Embryonic facial prominence (tissue), 1 donor: ENCODE measurements at regions not wholly inside any gene's neighbourhood (a gene's known extent, or its start where the extent isn't known, plus 50 kb on each side); places are given as distances from the start of the nearest gene placed in this dataset.

Source experiments
- DNase-seq: peaks from one replicate; pipeline ENCODE4 v3.0.0-alpha.2; 2016; ENCODE audit errors: extremely low spot score

DNA sequence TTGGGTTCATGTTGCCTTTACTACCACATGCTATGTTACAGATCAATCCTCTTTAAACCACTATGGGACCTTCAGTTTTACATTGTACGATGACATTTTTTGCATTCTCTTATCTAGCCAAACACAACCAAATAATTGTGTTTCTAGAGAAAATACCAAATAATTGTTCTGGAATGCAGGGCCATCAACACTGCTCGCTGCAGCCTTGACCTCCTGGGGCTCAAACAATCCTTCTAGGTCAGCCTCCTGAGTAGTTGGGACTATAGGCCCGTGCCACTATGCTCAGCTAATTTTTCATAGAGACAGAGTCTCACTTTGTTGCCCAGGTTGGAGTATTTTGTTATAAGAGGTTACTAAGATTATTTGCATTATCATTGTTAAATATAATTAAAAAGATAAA is 237.5 kb upstream of the PMFBP1 start:
- DNase-seq = no peak

DNA sequence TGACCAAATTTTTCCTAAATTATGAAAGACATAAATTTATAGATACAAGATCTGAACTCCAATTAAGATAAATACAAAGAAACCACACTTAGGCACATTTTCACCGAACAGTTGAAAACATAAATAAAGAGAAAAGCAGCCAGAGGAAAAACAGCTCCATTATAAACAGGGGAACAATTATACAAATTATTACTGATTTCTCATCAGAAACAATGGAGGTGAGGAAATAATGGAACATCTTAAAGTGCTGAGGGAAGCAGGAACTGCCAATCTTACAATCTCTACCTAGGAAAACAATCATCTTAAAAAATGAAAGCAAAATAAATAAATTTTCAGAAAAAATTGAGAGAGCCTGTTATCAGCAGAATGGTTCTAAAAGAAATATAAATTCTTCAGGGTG is 234.4 kb upstream of the PMFBP1 start:
- DNase-seq = no peak

GRCh38 chr16:72404299-72404698 is 232.3 kb upstream of the PMFBP1 start:
- no peak for DNase-seq

- no peak for DNase-seq
These were observed 229.1 kb upstream of the PMFBP1 start for GRCh38 chr16:72401084-72401361.

- peak; percentile 44 for DNase-seq
These were observed 228.5 kb upstream of the PMFBP1 start for GRCh38 chr16:72400257-72401083.

GRCh38 chr16:72399811-72400210 is 227.9 kb upstream of the PMFBP1 start:
- no peak for DNase-seq

GRCh38 chr16:72397876-72398275 is 225.9 kb upstream of the PMFBP1 start:
- DNase-seq = no peak

DNA sequence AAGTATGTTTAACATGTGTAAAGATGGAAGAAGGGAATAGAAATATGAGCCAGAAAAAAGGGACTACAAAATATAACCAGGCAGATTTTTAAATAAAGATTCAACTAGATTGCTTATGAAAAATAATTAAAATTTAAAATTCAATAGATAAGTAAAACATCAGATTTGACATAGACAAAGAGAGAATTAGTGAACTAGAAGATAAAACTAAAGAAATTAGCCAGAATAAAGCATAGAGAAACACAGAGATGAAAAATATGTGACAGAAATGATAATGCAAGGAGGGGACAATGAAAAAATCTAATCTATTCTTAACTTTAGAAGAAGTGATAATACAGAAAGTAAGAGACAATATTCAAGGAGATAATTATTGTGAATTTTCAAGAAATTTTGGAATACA is 222.6 kb upstream of the PMFBP1 start:
- DNase-seq = no peak

DNA sequence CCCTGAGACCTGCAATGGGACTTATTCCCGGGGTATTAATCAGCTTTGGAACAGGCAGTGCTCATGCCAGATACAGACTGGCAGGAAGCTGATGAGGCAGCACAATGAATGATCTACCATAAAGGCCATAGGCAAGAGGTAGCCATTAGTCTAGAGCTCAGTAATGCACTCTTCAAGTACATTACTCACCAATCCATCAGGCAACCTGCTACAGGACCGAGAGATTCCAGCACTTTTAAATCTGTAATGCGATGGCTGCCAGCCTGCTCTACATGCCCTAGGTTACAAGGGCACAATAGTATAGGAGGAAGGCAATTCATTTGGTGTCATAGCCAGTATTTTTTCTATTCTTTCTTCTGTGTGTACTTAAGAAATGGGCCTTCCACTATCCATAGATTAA is 217.8 kb upstream of the PMFBP1 start:
- DNase-seq = no peak

DNA sequence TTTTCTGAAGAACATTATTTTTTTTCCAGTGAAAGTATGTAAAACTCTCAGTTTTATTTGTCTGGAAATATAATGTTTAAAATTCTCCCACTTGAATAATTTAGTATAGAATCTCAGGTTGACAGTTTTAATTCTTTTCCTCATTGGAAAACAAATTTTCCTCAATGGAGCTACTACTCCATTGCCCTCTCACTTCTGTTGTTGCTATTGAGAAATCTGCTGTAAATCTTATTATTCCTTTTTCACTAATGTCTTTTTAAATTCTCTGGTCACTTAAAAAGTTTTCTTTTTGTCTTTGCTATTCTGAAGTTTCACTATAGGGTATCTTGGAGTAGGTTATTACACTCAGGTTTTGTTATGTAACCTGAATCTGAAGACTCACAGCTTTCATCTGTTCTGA is 216.1 kb upstream of the PMFBP1 start:
- no peak for DNase-seq

DNA sequence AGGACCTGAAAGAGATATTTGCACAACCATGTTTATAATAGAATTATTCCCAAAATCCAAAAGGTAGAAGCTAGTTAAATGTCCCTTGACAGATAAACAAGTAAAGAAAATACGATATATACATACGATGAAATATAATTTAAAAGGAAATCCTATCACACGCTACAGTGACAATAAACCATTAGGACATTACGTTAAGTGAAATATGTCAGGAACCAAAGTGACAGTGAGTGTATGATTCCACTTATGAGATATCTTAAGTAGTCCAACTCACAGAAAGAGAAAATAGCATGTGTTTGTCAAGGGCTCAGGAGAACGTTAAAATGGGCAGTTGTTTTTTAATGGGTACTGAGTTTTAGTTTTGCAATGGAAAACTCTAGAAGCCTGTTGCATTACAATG is 212.7 kb upstream of the PMFBP1 start:
- DNase-seq = no peak

DNA sequence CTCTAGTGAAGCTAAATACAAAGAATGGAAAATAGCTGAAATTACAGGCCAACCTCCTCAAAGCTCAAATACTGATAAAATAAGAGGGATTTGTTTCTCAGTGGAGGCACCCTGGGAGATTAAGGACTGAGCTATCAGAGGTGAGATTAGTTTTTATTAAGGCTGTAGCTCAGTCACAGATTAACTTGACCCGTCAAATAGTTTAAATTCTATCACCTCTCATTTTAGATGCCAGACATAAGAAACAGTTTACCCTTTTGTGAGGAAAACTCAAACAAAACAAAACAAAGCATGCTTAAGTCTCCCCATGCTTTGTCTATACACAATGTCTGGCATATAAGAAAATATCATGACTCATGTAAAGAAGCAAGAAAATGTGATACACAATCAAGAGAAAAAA is 208.3 kb upstream of the PMFBP1 start:
- no peak for DNase-seq

GRCh38 chr16:72373201-72373600 is 201.2 kb upstream of the PMFBP1 start:
- DNase-seq = no peak

DNA sequence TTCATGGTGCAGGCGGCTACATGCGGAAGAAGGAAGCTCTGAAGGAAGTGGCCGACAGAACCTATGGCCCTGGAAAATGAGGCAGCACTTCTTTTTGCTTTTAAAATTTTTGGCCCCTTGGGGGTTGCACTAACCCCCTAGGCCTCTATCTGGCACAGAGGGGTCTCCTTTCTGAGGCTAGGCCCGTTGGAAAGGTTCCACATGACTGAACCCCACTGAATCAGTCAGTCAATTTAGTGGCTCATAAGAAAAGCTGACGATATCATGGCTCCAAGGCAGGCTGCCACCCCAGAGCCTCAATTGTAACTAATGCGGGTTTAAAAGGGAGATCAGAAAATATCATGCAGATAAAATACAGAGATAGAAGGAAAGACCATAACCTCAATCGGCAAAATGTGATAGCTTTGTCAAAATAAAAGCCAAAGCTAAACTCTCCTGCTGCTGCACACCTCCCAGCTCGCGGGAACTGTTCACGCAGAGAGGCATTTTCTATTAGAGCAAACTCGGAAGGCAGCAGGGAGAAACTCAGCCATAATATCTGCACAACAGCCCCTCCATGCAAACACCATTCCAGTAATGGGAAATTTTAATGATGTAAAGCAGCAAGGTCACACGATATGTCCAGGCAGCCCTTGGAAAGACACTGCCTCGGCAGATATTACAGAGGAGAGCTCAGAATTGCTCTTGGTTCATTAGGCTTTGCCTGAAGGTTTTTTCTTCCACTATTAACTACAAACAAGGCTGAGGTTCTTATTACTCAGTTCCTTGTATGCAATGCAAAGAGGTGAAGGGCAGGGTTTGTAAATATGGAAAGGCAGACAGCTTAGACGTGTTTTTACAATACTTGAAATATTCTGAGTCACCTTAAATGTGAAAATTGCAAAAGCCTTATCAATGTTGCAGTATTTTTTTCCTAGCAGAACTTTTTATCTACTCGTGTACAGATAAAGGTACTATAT is 200.4 kb upstream of the PMFBP1 start:
- DNase-seq = no peak

DNA sequence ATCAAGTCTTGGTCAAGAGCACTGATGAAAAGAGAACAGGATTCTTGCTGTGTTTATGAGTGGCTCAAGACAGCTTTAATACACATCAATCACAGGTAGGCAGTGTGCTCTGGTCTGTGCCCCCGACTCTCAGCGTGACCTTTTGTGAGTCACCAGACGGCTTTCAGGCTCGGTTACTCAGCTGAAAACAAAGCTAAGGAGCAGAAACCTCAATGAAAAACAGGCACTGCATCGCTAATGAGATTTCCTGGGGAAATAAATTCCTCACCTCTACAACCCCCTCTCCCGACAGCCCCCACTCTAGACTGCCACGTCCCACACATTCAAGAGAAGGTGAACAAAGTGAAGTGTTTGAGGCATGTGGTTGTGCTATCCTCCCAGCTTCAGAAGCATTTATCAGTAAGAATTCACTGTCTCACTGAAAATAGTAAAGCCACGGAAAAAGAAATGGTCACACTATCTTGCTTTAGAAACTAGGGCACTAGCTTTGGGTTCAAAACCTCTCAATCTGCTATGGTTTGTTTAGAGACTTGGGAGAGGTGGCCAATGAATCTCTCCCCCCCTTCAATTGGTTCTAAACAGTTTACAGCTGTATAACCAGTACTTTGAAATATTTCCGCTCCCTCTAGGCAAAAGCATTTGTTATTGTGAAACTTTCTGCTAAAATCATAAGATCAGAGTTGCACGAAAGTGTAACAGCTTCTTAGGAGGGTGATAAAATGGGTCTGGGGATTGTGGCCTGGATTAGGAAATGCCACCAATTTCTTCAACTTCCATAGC is 199.5 kb upstream of the PMFBP1 start:
- no peak for DNase-seq

DNA sequence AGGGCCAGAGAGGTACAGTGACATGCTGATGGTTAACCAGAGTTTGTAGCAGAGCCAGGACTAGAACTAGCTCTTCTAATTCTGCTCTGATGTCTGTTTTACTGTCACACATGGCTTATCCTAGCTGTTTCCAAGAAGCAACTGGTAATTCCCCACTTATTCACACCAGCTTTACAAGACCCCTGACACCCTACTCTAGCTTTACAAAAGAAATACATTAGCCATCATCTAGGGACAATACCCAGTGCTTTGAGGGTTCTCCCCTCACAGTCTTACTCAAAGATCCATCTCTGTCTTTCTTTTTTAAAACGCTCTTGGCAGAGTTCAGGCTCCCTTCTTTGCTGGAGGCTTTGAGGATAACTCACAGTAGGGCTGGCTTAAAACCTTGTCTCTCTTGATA is 197.3 kb upstream of the PMFBP1 start:
- DNase-seq = no peak

GRCh38 chr16:72367851-72368250 is 195.9 kb upstream of the PMFBP1 start:
- DNase-seq = no peak

- no peak for DNase-seq
These were observed 191.0 kb upstream of the PMFBP1 start for GRCh38 chr16:72362973-72363372.

DNA sequence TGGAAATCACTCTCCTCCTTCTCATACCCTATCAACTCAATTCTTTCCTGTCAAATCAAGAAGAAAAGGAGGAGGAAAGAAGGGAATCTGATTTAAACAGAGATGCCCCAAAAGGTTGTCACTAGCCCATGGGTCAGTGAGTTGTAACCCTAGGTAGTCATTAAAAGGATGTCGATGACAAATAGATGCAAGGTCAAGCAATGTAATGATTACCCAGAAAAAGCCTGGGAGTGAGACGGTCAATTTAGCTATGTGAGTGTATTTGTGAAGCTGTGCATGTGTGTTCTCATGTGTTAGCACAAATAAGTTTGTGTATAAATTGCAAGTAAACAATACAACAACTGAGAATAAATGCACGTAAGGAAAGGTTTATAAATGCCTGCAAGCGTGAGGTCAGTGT is 190.5 kb upstream of the PMFBP1 start:
- no peak for DNase-seq

- DNase-seq = no peak
These were observed 186.0 kb upstream of the PMFBP1 start for GRCh38 chr16:72357910-72358309.

DNA sequence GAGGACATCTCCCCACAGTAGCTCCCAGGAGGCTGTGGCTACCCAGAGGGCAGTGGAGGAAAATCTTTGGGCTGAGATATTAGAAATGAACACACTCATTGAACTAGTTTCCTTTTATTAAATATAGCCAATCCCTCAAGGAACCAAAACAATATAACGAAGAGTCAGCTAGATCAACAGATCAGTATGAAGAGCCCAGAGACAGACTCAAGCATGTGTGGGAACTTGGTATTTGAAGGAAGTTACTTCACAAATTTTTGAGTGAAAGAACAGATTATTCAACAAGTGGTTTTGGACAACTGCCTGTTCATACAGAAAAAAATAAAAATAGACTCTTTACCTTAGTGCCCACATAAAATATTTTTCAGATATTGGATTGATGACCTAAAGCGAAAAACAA is 183.6 kb upstream of the PMFBP1 start:
- DNase-seq = no peak

DNA sequence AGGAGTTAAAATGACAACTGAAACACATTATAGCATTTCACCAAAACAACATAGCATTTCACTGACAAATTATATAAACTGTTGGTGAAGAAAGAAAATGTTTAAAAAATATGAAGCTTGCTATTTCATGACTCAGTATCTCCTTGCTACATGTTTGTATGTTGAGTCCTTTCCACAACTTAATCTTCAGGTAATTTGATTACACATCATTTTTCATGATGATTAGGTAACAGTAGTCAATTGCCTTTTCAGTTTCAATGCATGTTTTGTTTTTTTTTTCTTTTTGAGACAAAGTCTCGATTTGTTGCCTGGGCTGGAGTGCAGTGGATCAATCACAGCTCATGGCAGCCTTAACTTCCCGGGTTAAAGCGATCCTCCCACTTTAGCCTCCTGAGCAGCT is 177.8 kb upstream of the PMFBP1 start:
- DNase-seq = no peak
